SK-N-SH (cell line): ENCODE measurements at regions not wholly inside any gene's neighbourhood (a gene's known extent, or its start where the extent isn't known, plus 50 kb on each side); places are given as distances from the start of the nearest gene placed in this dataset.

ENCODE experiments used
- CTCF ChIA-PET: fragments of 300-600, 350-600 bp; formaldehyde crosslinking; extraction: SDS; loops from one replicate; lab custom pipeline; 2021; lab: Yijun Ruan, JAX
- POLR2A ChIA-PET: fragments of 350-600 bp; sonication (Branson Sonifier 250); formaldehyde crosslinking; extraction: SDS; loops from one replicate; lab custom pipeline; 2020; ENCODE audit warnings: antibody characterized with exemption, inconsistent platforms; lab: Yijun Ruan, JAX
- DNase-seq: peaks from one replicate; pipeline ENCODE4 v3.0.0; 2012
- H2AFZ ChIP-seq: fragments of 200-600 bp; sonication (generic); 2 replicates; pipeline ENCODE4 v1.8.1; 2016; ENCODE audit warnings: antibody characterized with exemption, mild to moderate bottlenecking, low read depth
- H3F3A ChIP-seq: fragments of 200-600 bp; sonication (generic); replicated peaks from 2 replicates; pipeline ENCODE3; 2016; ENCODE audit warnings: antibody characterized with exemption, mild to moderate bottlenecking; ENCODE audit not compliant: insufficient read depth
- H3K27ac ChIP-seq, 2 experiments: fragments of 200-500 bp in 1 of 2; fragments of 200-600 bp in 1 of 2; sonication (Bioruptor generic) in 1 of 2; sonication (generic), shearing (Covaris generic) in 1 of 2; 2 replicates each; pipeline versions ENCODE4 v1.5.1 to v1.6.1; 2014 to 2016; ENCODE audit warnings: low read depth in 2 of 2, inconsistent platforms in 1 of 2, low read length in 1 of 2, mild to moderate bottlenecking in 1 of 2, mixed read lengths in 1 of 2
- H3K27me3 ChIP-seq: fragments of 200-600 bp; sonication (generic), shearing (Covaris generic); 2 replicates; pipeline ENCODE4 v1.6.1; 2016; ENCODE audit warnings: mixed run types; ENCODE audit not compliant: insufficient read depth
- H3K36me3 ChIP-seq, 2 experiments: fragments of 200-500 bp in 1 of 2; fragments of 200-600 bp in 1 of 2; sonication (Bioruptor generic) in 1 of 2; sonication (generic) in 1 of 2; replicated peaks in 1 of 2; 2 replicates each; pipeline versions ENCODE3 to v1.5.1; 2014 to 2016; ENCODE audit warnings: low read length in 1 of 2, mild to moderate bottlenecking in 1 of 2; ENCODE audit not compliant: insufficient read depth in 2 of 2, control insufficient read depth in 1 of 2
- H3K4me1 ChIP-seq, 2 experiments: fragments of 200-500 bp in 1 of 2; fragments of 200-600 bp in 1 of 2; sonication (Bioruptor generic) in 1 of 2; sonication (generic), shearing (Covaris generic) in 1 of 2; 2 replicates each; pipeline versions ENCODE4 v1.5.1 to v1.6.1; 2014 to 2016; ENCODE audit warnings: low read depth in 1 of 2, low read length in 1 of 2, mixed run types in 1 of 2; ENCODE audit not compliant: insufficient read depth in 2 of 2, control insufficient read depth in 1 of 2
- H3K4me2 ChIP-seq: fragments of 200-600 bp; sonication (generic), shearing (Covaris generic); 2 replicates; pipeline ENCODE4 v1.6.1; 2017; ENCODE audit warnings: mixed run types
- H3K4me3 ChIP-seq, 2 experiments: fragments of 200-500 bp in 1 of 2; fragments of 200-600 bp in 1 of 2; sonication (Bioruptor generic) in 1 of 2; sonication (generic), shearing (Covaris generic) in 1 of 2; 2 replicates each; pipeline versions ENCODE4 v1.5.1 to v1.8.1; 2014 to 2016; ENCODE audit warnings: low read depth in 2 of 2, inconsistent platforms in 1 of 2, low read length in 1 of 2, mild to moderate bottlenecking in 1 of 2, mixed read lengths in 1 of 2, moderate library complexity in 1 of 2
- H3K79me2 ChIP-seq: fragments of 200-600 bp; sonication (generic); 2 replicates; pipeline ENCODE4 v1.8.1; 2017; ENCODE audit warnings: mild to moderate bottlenecking; ENCODE audit not compliant: insufficient read depth
- H3K9ac ChIP-seq: fragments of 200-600 bp; sonication (generic); 2 replicates; pipeline ENCODE4 v1.6.1; 2017; ENCODE audit warnings: mixed run types
- H3K9me2 ChIP-seq: fragments of 200-600 bp; sonication (generic); 2 replicates; pipeline ENCODE4 v1.6.1; 2017; ENCODE audit warnings: mixed run types
- H3K9me3 ChIP-seq: fragments of 200-600 bp; sonication (generic); 2 replicates; pipeline ENCODE4 v1.6.1; 2017; ENCODE audit warnings: mixed run types, mild to moderate bottlenecking, moderate library complexity
- H4K20me1 ChIP-seq: fragments of 200-600 bp; sonication (generic); 2 replicates; pipeline ENCODE4 v1.6.1; 2017; ENCODE audit warnings: mild to moderate bottlenecking, mixed run types; ENCODE audit not compliant: insufficient read depth
- CHD2 ChIP-seq: fragments of 150-350 bp; IDR thresholded peaks from 2 replicates; pipeline ENCODE4 v1.6.1; 2018; ENCODE audit warnings: low read length; ENCODE audit not compliant: partially characterized antibody
- ELF1 ChIP-seq: IDR thresholded peaks from 2 replicates; pipeline ENCODE4 v1.4.0; 2012
- EP300 ChIP-seq, 2 experiments: IDR thresholded peaks; 2 replicates each; pipeline versions ENCODE4 v1.4.0 to v1.6.1; 2012; ENCODE audit warnings: borderline replicate concordance in 1 of 2, low read depth in 1 of 2, low read length in 1 of 2
- FOSL2 ChIP-seq: IDR thresholded peaks from 2 replicates; pipeline ENCODE4 v1.4.0; 2012; ENCODE audit warnings: low read depth, mild to moderate bottlenecking, moderate library complexity, borderline replicate concordance
- FOXJ3 ChIP-seq: sonication (generic); formaldehyde crosslinking; IDR thresholded peaks from 2 replicates; pipeline ENCODE4 v1.5.1; 2020; ENCODE audit warnings: mild to moderate bottlenecking, missing genetic modification reagents
- FOXM1 ChIP-seq: IDR thresholded peaks from 2 replicates; pipeline ENCODE4 v1.4.0; 2012; ENCODE audit warnings: low read depth, mild to moderate bottlenecking
- GABPA ChIP-seq: IDR thresholded peaks from 2 replicates; pipeline ENCODE4 v1.4.0; 2012; ENCODE audit warnings: low read depth, mild to moderate bottlenecking
- GATA2 ChIP-seq: sonication (generic); formaldehyde crosslinking; IDR thresholded peaks from 2 replicates; pipeline ENCODE4 v1.5.0; 2020; ENCODE audit warnings: mild to moderate bottlenecking, missing genetic modification reagents
- JUND ChIP-seq: IDR thresholded peaks from 2 replicates; pipeline ENCODE4 v1.4.0; 2012
- MEF2A ChIP-seq: IDR thresholded peaks from 2 replicates; pipeline ENCODE4 v1.4.0; 2012; ENCODE audit warnings: low read depth, borderline replicate concordance
- NFIC ChIP-seq: IDR thresholded peaks from 2 replicates; pipeline ENCODE4 v1.4.0; 2012; ENCODE audit warnings: borderline replicate concordance
- NRF1 ChIP-seq: IDR thresholded peaks from 2 replicates; pipeline ENCODE4 v1.6.1; 2012; ENCODE audit warnings: low read depth, mild to moderate bottlenecking, low read length
- POLR2AphosphoS5 ChIP-seq: IDR thresholded peaks from 2 replicates; pipeline ENCODE4 v1.6.1; 2012; ENCODE audit warnings: low read depth, low read length
- RAD21 ChIP-seq: IDR thresholded peaks from 2 replicates; pipeline ENCODE4 v1.6.1; 2012; ENCODE audit warnings: mild to moderate bottlenecking, low read length
- RCOR1 ChIP-seq: fragments of 150-350 bp; IDR thresholded peaks from 2 replicates; pipeline ENCODE4 v1.6.1; 2017; ENCODE audit warnings: antibody characterized with exemption, low read length
- REST ChIP-seq: IDR thresholded peaks from 2 replicates; pipeline ENCODE4 v1.6.1; 2012; ENCODE audit warnings: mild to moderate bottlenecking, low read depth, low read length, moderate library complexity
- RXRA ChIP-seq: IDR thresholded peaks from 2 replicates; pipeline ENCODE4 v1.4.0; 2012; ENCODE audit warnings: low read depth, mild to moderate bottlenecking, borderline replicate concordance
- SIN3A ChIP-seq: IDR thresholded peaks from 2 replicates; pipeline ENCODE4 v1.6.1; 2012; ENCODE audit warnings: low read depth, mild to moderate bottlenecking, low read length, moderate library complexity, borderline replicate concordance
- SMC3 ChIP-seq: IDR thresholded peaks from 2 replicates; pipeline ENCODE4 v1.6.1; 2012; ENCODE audit warnings: low read depth, low read length, improper control_type of control experiment
- TAF1 ChIP-seq: IDR thresholded peaks from 2 replicates; pipeline ENCODE4 v1.6.1; 2012; ENCODE audit warnings: low read depth, mild to moderate bottlenecking, low read length, moderate library complexity, borderline replicate concordance
- TEAD4 ChIP-seq: IDR thresholded peaks from 2 replicates; pipeline ENCODE4 v1.4.0; 2012; ENCODE audit warnings: mild to moderate bottlenecking, borderline replicate concordance; ENCODE audit not compliant: insufficient read depth
- USF1 ChIP-seq: IDR thresholded peaks from 2 replicates; pipeline ENCODE4 v1.4.0; 2012; ENCODE audit warnings: low read depth, borderline replicate concordance
- ZBTB33 ChIP-seq: IDR thresholded peaks from 2 replicates; pipeline ENCODE4 v1.4.0; 2012; ENCODE audit warnings: low read depth, borderline replicate concordance
- WGBS: methylation state at CpG from one replicate; pipeline ENCODE4 v1.1.6; 2017; ENCODE audit warnings: low lambda C conversion rate; 5-methylcytosine and 5-hydroxymethylcytosine counted together

GRCh38 chr17:79272666-79273219, 198.1 kb downstream of the ENGASE start:
- H4K20me1 ChIP-seq: no peaks in the 10 kb centered on the region
- DNase-seq: peak; percentile 85
- no peak overlapping the region for H3K4me2 ChIP-seq
- WGBS: 6% methylated on average over 8 of the region's 9 CpGs
- POLR2A ChIA-PET: no interaction called here
- H2AFZ ChIP-seq: no peak overlapping the region
- peaks cover 0 to 47% of the 10 kb centered on the region in 2 experiments; a peak in 1 of 4 replicates for H3K4me1 ChIP-seq
- H3K79me2 ChIP-seq: no peaks in the 10 kb centered on the region
- H3K27me3 ChIP-seq: 0 out of 2 replicates have a peak, but pooled peaks cover 9% of the 10 kb centered on the region
- no peaks in the 10 kb centered on the region for H3F3A ChIP-seq
- H3K4me3 ChIP-seq: no peak overlapping the region
- TF ChIP-seq CHD2 (peak; percentile 40), SMC3 (peak; percentile 4; the same call in 1 of the 2 replicates), FOXJ3 (no peak), ELF1 (no peak)
- peak overlapping the region in 1 of 2 experiments; percentile 76; a peak in 2 of 4 replicates for H3K27ac ChIP-seq
- CTCF ChIA-PET: interaction anchor here (0.9 to 13.3 kb wide), 8 partner anchors 9 to 118 kb away, joined by 3 to 149 read pairs (median 5); no protein-coding TSS in a partner anchor
- no peaks in the 10 kb centered on the region for H3K9me2 ChIP-seq
- no peak overlapping the region for H3K9ac ChIP-seq
- no peaks in the 10 kb centered on the region for H3K36me3 ChIP-seq
- no peaks in the 10 kb centered on the region for H3K9me3 ChIP-seq

- Histone ChIP-seq H3K79me2 (no peaks in the 10 kb centered on the region), H3K4me3 (no peak overlapping the region), H2AFZ (no peak overlapping the region), H3K4me2 (no peak overlapping the region), H3K36me3 (no peaks in the 10 kb centered on the region), H3K9me2 (no peaks in the 10 kb centered on the region), H3K27me3 (0 out of 2 replicates have a peak, but pooled peaks cover 9% of the 10 kb centered on the region), H3F3A (no peaks in the 10 kb centered on the region), H3K4me1 (peaks cover 0 to 47% of the 10 kb centered on the region in 2 experiments; a peak in 1 of 4 replicates), H4K20me1 (no peaks in the 10 kb centered on the region), H3K9ac (no peak overlapping the region), H3K27ac (peak overlapping the region in 1 of 2 experiments; percentile 76; a peak in 2 of 4 replicates), H3K9me3 (no peaks in the 10 kb centered on the region)
- POLR2A ChIA-PET: interaction anchor here (1.3 kb wide), 1 partner anchor 14 kb away, joined by 6 read pairs; no protein-coding TSS in a partner anchor
- CTCF ChIA-PET: interaction anchor here (0.9 to 13.3 kb wide), 8 partner anchors 9 to 120 kb away, joined by 3 to 149 read pairs (median 4); no protein-coding TSS in a partner anchor
- WGBS: 12% methylated on average over 9 of the region's 9 CpGs
- DNase-seq: peak; percentile 90
- TF ChIP-seq TEAD4 (no peak), NRF1 (no peak), FOSL2 (no peak), FOXM1 (no peak), NFIC (no peak), RAD21 (no peak), EP300 (IDR thresholded peaks at IDR 0.05; ENCODE audit: borderline replicate concordance in 1 of 2, low read depth in 1 of 2, low read length in 1 of 2) (peak in 1 of 2 experiments; percentile 96; a peak in 2 of 4 replicates), MEF2A (no peak), USF1 (no peak), ELF1 (no peak), JUND (no peak), ZBTB33 (no peak), TAF1 (no peak), RCOR1 (peak; percentile 100), POLR2AphosphoS5 (no peak), REST (no peak), RXRA (no peak), GABPA (no peak), GATA2 (CRISPR knock-in tag) (peak; percentile 100), FOXJ3 (peak; percentile 89), SIN3A (no peak)
Measured at GRCh38 chr17:79272220-79272619, 197.6 kb downstream of the ENGASE start.
